Activated CD4-positive, alpha-beta T cell treated with anti-CD3 and anti-CD28 coated beads, Interleukin-2, Interleukin-6, amounts not matched to agents 100 ng/mL and 50 ng/mL, durations not matched to agents 16 hours and 8 hours (primary cell): ENCODE measurements at regions not wholly inside any gene's neighbourhood (a gene's known extent, or its start where the extent isn't known, plus 50 kb on each side); places are given as distances from the start of the nearest gene placed in this dataset.

ENCODE experiments used
- DNase-seq: peaks from one replicate; pipeline ENCODE4 v3.0.0-alpha.2; 2020

DNA sequence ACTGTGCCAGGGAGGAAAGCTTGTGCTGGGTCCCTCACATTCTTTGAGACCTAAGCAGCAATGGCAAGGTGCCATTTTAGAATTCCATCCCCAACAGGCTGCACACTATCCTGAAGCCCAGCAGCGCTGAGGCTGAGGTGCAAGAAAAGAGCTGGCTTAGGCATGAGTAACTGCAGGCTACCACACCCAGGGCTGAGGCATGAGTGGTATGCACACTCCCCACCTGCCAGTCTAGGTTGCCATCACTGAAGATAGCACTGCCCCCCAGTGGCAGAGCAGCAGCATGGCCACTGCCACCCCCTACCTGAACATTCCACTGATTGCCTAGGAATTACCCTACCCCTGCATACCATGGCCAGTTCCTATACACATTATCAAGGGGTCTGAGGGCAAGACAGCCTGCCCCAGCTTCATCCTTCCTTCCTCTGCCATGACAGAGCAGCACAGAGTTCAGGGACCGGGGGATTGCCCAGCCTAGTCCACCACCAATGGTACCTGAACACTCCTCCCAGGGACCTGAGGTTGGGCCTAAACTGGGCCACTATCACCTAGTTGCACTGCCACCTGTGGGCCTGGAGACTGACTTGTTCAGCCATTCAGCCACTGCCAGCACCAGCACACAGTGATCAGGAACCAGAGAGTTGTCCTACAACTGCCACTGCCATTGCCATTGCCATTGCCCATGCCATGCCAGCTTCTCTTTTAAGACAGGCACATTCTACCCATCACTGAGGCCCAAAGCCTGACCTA is 129.8 kb downstream of the SATB1 start:
- peak; percentile 62 for DNase-seq

DNA sequence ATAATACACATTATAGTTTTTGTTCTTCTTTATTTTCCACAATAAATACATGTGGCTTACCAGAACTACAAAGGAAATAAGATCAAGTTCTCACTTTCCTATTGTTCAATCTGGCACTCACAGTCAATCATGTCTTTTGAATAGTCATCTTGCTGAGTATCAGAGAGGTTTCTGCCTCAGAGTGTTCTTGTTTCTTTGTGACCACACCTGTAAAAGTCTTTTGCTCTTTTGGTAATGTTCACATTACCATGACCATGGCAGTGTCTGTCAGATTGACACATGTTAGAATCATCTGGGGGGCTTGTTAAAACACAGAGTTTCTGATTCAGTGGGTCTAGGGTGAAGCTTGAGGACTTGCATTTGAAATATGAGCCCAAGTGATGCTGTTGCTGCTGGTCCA is 135.0 kb downstream of the SATB1 start:
- no peak for DNase-seq

DNA sequence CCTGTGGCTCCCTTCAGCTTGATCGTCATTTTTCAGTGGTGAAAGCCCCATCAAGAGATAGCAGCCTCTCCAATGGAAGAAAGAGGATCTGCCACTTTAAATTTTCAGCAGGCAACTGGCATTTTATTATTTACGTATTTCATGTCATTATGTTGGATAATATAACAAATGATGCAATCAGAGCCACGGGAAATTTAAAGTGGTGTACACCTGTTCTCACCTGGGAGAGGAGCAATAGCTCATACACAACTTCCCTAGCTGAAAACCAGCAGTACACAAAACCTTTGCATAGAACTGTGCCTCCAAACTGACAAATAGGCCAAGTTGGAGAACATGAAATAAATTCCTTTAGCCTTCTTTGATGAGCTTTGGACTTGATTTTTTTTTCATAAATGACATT is 136.9 kb downstream of the SATB1 start:
- DNase-seq: no peak

DNA sequence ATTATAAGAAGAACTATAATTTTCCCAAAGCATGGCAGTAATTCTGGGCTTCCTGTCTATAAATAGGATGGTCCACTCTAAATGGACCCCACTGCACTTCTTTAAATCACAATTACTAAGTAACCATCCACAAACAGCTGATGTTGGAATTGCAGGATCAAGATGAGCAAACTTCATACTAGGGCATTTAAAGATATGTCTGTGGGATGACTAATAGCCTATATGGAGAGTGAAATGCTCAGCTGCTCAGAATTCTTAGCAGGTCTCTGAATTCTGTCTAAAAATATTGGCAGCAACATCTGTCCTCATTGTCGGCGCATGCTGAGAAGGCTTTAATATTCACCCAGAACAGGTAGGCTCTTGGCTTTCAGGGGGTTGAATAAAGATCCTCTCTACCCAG is 140.4 kb downstream of the SATB1 start:
- no peak for DNase-seq

DNA sequence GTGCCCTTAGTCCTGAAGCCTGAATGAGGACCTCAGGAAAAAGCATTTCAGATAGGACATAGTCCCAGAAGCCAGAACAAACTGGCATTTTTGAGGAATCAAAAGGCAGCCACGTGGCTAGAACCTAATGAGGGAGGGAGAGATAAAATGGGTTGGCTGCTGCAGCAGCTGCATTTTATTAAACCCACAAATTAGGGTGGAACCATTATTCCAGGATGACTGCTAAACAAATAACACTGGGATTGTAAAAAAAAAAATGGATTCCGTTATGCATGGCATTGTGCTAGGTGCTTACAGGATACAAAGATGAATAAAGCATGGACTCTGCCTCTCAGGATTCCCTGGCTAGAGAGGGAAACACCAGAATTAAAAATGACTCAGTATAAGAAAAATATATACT is 141.5 kb downstream of the SATB1 start:
- no peak for DNase-seq

DNA sequence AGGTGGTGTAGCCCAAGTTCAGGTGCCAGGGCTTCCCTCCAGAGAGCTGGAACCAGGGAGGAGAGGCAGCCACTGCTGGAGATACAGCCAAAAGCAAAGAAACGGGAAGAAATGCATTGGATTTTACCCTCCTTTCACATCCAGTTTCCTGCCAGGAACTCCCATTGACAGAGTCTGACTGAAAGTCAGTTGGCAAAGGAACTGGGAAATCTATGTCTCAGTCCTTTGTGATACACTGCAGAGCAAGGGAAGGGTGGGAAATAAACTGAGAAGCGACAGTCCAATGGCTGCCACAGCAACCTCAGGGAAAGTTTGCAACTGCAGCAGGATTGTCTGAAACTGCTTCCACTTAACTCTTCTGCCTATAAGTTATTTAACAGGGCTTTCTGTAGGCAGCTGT is 142.6 kb downstream of the SATB1 start:
- no peak for DNase-seq

DNA sequence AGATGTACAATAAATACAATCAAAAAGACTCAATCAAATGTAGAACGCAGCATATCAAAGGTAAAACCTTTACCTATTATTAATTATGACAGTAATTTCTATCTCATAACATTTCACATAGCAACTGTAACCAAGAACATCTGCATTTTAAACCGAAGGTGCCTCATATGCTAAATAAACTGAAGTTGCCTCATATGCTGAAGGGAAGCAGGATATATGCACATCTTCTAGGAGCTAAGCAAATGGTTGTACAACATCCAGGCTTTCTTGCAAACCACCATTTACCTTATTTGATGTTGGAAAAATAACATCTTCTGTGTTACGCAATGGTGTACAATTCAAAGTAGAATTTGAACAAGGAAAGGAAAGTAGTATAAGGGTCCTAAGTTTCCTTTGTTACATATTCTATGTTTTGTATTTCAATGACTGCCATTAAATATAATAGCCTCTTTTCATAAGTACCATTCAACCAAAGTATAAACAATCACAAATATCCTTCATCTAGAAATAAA is 145.9 kb downstream of the SATB1 start:
- DNase-seq: no peak

DNA sequence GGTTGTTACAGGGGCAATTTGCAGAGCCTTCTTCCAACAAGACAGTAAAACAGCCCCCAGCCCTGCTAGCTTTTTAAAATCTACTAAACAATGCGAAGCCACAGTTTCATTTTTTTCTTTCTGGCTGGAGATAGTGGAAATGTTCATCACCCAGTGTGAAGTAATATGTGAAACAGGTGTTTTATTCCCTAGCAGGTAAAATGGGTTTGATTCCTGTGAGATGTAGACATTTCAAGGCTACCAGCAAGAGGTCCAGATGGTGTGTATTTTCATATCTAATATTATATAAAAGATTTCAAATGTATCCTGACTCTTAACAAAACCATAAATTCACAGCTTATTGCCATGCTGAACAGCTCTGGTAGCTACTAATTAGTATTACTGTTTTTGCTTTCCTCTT is 160.3 kb downstream of the SATB1 start:
- no peak for DNase-seq

DNA sequence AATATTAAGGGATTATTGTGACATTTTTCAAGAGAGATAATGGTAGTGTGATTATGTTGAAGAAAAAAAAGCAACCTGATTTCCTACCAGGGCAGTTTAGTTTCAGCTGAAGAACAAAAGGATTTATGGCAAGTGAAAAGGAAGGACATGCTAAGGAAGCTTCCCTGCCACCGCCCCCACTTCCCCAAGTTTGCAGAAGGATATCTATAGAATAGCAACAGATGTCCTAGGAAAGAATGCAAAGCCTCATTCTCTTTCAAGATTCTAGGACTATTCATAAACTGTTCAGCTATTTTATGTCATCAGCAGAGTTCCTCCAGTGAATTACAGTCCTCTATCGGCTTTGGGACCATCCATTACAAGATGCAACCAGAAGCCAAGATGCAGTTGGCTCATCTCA is 160.8 kb downstream of the SATB1 start:
- DNase-seq: no peak

DNA sequence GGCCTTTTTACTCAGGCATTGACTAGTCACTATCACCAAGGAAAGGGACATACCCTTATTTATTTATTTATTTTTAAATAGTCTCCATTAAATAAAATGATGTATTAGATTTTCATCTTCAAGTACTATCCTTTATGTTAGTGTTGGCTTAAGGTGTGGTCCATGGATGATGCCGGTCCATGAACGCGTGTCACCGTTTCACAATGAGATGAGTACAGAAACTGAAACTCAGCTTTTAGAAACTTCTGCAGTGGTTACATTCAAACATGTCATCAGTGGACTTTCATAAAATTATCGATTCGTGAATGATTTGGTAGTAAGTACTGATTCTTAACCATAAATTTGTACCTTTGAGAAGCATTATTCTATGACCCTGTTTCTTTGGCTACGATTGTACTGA is 166.6 kb downstream of the SATB1 start:
- no peak for DNase-seq

DNA sequence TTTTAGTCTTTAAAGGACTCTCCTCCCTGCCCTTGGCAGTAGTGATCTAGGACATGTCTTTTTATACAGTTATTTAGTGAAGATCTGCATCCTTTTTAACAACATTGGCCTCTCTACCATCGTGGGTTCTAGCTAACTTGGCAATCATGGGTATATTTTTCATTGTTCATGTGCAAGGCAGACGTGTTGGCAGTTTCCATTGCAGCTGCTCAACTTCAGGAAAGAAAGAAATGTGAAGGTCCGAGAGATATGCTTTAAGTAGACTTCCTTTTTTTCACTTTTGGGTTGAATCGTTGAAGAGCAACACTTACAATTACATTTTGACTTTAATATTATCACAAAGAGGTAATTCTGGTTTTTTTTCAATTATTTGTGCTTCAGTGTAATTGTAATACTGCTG is 172.6 kb downstream of the SATB1 start:
- no peak for DNase-seq

DNA sequence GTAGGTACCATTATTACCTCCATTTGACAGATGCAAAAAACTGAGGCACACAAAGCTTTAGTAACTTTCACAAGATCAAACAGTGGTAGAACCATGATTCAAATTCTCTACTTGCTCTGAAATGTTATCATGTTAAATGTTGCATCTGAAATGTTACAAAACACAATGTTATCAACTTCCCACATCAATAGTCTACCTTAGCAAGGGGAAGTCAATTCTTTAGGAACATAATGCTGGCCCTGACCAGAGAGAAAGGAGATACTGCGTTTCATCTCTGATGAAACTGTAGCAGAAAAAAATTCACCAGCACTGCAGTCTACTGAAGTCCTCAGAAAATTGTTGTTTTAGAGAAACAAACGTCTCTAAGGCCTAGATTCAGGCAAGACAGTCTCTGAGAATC is 174.1 kb downstream of the SATB1 start:
- DNase-seq: no peak

DNA sequence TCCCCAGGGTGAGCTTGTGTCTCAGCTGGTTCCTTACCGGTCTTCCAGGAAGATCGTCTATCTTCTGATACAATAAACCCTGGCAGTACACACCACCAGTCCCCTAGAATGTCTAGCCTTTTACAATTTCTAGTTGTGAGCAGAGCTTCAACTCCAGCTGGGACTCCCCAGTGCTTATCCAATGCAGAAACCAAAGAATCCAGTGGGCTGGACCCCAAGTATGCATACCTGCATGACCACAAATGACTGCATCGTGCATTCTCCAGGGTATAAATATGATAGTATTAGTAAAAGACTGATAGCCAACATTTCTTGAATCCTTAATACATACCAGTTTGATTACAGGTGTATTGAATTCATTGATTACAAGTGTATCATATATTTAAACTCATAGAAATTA is 176.0 kb downstream of the SATB1 start:
- DNase-seq: no peak

DNA sequence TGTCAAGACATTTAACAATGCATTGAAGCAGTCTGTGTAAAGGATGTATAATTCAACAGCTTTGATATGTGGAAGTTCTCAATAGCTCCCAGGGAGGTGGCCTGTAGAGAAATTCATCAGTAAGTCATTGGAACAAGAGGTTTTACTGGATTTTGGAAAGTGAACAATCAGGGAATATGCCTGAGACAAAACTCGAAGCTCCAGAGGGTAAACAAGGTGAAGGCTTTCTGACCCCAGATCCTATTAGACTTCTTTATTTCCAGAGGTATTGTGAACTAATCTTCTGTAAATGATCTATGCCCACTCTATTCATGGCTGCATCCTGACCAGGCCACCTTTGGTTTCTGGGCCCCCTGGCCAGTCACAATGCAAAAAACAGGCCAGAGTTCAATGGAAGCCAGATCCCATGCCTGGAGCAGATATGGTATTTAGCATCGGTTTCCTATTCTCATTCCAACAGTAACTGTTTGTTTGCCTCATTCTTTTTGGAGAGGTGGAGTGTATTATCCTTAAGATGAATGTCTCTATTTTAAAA is 177.3 kb downstream of the SATB1 start:
- no peak for DNase-seq

DNA sequence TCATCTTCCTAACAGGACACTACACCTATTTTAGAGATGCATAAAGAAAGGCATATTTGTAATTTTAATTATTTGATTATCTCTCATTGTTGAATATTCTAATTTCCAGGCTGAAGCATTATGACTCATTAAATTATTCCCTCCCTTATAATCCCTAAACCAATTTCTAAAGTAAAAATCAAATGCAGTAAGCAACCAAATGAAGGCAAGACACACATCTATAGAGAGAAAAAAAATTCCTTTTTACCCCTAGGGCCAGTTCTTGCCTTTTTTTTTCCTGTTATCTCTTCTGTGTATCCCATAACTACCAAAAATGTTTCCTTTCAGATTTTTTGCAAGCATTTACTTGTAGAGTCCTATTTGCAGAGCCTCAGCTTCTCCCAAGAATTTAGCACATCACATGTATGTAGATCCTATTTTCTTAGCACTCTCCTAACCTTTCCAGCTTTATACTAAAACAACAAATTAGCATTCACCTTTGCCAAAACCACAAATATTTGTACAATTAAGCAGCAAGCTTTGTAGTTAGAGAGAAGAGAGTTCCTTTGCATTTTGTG is 177.9 kb downstream of the SATB1 start:
- no peak for DNase-seq

DNA sequence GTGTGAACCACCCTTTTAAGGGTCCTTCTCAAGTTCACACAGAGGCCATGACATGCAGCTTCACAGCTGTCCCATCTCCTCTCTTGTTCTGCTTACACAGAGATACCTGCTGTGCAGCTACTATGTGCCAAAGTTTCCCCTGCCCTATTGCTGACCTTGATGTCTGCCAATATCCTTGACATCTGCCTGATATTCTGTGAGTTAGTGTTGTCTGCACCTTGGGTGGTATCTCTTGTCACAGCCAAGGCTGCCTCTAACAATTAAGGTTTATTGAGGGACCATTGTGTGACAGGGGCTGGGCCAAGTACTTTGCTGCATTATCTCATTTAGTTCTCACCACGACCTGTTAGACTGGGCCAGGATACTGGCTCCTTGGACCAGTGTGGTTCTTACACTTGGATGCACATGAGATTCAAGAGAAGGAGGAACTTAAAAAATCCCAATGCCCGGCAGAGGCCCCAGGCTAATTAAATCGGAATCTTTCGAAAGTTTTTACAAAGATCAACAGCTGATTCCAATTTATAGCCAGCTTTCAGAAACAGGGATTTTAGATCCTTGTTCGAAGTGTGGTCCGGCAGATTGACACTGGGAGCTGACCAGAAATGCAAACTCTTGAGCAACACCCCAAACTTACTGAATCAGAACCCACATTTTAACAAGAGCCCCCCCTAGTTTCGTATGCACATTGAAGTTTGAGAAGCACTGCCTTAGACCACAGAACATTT is 178.6 kb downstream of the SATB1 start:
- DNase-seq: no peak

DNA sequence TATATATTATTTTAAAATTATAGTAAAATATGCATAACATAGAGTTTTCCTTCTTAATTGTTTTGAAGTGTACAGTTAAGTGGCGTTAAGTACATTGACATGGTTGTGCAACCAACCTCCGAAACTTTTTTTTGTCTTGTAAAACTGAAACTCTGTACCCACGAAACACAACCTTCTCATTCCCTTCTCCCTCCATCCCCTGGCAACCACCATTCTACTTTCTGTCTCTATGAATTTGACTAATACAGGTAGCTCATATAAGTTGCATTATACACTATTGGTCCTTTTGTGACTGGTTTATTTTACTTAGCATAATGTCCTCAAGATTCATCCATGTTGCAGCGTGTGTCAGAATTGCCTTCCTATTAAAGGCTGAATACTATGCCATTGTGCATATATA is 179.4 kb downstream of the SATB1 start:
- DNase-seq: peak; percentile 69

DNA sequence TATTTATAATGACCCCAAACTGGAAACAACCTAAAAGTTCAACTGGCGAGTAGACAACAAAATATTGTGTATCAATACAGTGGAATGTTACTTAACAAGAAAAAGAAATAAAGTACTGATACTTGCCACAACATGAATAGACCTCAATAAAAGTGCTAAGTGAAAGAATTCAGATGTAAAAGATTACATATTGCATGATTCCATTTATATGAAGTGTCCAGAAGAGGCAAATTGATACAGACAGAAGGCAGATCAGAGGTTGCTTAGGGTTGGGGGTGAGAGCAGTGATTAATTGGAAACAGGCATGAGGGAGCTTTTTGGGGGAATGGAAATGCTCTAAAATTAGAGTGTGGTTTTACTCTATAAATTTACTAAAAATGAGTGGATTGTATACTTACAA is 183.3 kb downstream of the SATB1 start:
- DNase-seq: no peak

DNA sequence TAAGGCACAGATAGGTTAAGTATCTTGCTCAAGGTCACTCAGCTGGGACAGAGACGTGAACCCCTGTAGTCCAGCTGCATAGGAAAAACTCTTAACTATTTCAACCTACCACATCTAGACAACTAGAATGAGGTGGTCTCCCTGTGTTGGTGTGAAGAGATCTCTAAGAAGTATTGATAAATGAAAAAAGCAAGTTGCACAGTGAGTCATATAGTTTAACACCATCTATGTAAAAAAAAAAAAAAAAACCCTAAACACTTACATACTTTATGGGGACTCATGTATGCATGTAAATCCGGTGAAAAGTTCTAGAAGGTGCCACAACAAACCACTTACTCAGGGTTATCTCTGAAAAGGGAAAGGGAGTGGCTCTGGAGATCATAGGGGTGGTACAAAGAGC is 185.5 kb downstream of the SATB1 start:
- DNase-seq: peak; percentile 8

DNA sequence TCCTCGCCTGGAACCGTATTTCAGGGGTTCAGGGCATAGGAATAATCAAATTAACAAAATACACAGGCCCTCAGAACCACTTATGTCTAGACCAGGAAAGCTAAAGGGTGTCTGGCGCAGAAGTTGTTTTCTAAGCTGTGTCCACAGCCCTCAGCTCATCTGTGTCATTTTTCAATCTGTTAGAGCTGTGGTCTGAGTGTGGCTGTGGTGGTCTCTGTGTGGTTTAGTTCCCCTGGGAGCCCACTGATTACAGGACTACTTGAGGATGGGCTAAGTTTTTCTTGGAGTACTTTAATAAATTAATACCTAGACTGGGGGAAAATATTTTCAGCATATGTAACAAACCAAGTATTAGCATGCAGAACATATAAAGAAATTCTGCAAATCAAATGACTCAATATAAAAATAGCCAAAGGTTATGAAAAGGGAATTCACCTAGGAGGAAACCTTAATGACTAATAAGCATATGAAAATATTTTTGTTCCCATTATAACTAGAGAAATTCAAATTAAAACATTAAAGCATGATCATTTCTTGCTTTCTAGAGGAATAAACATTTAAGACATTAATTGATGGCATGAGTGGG is 186.3 kb downstream of the SATB1 start:
- no peak for DNase-seq

DNA sequence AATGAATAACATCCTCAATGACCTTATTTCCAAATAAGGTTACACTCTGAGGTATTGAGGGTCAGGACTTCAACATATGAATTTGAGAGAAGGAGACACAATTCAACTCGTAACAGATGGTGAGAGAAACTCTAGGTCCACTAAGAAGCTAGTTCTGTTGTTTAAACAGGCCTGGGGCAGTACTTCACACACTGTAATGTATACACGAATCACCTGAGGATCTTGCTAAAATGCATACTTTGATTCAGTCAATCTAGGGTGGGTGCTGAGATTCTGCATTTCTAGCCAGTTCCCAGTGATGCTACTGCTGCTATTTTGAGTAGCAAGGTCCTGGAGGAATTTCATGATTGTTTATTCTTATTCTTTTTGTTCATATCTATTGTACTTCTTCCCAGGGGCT is 186.8 kb downstream of the SATB1 start:
- no peak for DNase-seq

DNA sequence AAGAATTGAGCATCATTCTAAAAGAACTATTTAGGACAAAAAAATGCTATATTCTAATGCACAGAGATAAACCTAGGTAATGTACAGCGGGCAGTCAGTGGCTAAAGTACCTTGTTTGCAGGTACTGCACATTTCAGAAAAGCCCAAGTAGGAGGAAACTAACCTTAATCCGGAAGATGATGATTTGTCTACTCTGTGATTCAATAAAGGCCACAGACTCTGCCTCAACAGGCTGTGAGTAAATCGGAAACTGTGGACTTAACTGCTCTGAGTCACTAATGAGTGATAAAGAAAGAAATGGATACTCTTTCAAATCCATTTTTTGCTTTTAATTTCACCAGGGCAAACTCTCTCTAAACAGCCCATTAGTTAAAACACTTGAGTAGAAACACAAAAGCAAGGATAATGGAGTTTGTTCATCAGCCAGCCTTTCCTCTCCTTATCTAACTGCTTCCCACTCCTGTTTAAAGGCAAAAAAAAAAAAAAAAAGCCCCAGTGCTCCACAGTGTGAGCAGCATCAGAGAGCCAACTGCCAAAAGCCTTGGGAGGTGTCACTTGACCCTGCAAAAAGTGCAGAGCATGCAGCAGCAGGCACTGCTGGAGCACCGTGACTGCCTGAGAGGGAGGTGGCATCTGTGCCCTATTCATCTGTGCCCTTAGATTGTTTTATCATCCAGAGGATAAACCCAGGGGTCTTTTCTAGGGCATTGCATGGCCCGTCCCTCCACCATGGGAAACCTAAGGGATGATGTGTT is 187.7 kb downstream of the SATB1 start:
- DNase-seq: peak; percentile 76

DNA sequence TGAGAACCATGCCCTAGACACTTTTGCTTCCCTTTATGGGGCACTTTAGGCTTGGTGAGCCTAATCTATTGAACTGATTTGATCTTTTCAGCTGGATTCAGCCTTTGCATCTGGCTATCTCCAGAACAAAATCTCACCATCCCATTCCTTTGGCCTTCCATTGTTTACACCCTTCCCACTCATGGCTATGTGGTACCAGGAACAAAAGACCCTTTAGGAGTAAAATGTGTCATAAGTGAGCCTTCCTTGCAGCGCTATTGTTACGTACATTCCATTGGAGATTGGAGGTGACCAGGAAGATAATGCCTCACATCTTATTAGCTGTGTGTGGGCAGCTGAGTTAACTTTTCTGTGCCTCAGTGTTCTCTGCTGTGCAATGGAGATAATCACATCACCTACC is 188.4 kb downstream of the SATB1 start:
- DNase-seq: no peak
